ENCODE measurements at regions not wholly inside any gene's neighbourhood (a gene's known extent, or its start where the extent isn't known, plus 50 kb on each side); places are given as distances from the start of the nearest gene placed in this dataset.

DNA sequence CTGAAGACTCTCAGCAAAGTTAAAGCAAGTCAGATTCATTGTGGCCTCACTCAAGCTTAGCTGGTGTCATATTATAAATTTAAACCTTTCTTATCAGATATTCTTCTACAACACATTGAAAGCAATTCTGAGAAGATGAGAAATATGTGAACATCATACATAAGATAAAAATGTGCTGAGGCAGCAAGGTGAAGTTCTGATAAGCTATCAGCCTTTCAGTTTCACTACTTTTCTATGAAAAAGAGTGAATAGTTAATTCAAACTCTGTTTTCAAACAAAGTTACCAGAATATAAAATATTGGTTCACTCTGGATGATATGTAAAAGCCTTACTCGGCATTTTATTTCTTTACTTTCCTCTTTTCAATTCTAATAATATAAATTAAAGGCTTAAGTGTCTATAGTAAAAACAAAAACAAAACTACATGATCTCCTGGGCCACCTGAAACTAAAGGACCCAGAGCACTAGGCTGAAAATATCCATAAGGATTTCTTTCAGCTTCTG is 824.4 kb downstream of the MTRR start:
- TF ChIP-seq, protein P1, sequence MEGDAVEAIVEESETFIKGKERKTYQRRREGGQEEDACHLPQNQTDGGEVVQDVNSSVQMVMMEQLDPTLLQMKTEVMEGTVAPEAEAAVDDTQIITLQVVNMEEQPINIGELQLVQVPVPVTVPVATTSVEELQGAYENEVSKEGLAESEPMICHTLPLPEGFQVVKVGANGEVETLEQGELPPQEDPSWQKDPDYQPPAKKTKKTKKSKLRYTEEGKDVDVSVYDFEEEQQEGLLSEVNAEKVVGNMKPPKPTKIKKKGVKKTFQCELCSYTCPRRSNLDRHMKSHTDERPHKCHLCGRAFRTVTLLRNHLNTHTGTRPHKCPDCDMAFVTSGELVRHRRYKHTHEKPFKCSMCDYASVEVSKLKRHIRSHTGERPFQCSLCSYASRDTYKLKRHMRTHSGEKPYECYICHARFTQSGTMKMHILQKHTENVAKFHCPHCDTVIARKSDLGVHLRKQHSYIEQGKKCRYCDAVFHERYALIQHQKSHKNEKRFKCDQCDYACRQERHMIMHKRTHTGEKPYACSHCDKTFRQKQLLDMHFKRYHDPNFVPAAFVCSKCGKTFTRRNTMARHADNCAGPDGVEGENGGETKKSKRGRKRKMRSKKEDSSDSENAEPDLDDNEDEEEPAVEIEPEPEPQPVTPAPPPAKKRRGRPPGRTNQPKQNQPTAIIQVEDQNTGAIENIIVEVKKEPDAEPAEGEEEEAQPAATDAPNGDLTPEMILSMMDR (IDR thresholded peaks at IDR 0.05), result no peak
- TF ChIP-seq POLR2A (IDR thresholded peaks at IDR 0.05), result no peak
- no peak for TF ChIP-seq POLR2AphosphoS5 (IDR thresholded peaks at IDR 0.05)
- TF ChIP-seq EP300 (IDR thresholded peaks at IDR 0.05), result no peak
